Uterus (tissue), 3 donors: ENCODE measurements at regions not wholly inside any gene's neighbourhood (a gene's known extent, or its start where the extent isn't known, plus 50 kb on each side); places are given as distances from the start of the nearest gene placed in this dataset.

Source experiments
- DNase-seq, 2 donors: peaks; one replicate each; pipeline ENCODE4 v3.0.0-alpha.2; 2019 to 2020
- H3K27ac ChIP-seq, 2 donors: fragments of 200-600 bp; sonication (generic); 1 replicate in 1 of 2; 2 replicates in 1 of 2; pipeline ENCODE4 v1.5.1; 2016 to 2018
- H3K27me3 ChIP-seq, 2 donors: fragments of 200-600 bp; sonication (generic); one replicate each; pipeline ENCODE4 v1.5.1; 2018 to 2019; ENCODE audit warnings: control low read depth in 1 of 2
- H3K36me3 ChIP-seq, 2 donors: fragments of 200-600 bp; sonication (generic); one replicate each; pipeline ENCODE4 v1.5.1; 2019; ENCODE audit warnings: control low read depth in 1 of 2
- H3K4me1 ChIP-seq, 2 donors: fragments of 200-600 bp; sonication (generic); one replicate each; pipeline ENCODE4 v1.5.1; 2018 to 2019; ENCODE audit warnings: control low read depth in 1 of 2
- H3K4me3 ChIP-seq, 2 donors: fragments of 200-600 bp; sonication (generic); 1 replicate in 1 of 2; 2 replicates in 1 of 2; pipeline ENCODE4 v1.5.1; 2018 to 2019; ENCODE audit warnings: mild to moderate bottlenecking in 1 of 2
- H3K9me3 ChIP-seq, 2 donors: fragments of 200-600 bp; sonication (generic); one replicate each; pipeline ENCODE4 v1.5.1; 2019; ENCODE audit warnings: control low read depth in 1 of 2
- POLR2A ChIP-seq, 2 donors: fragments of 450-650 bp; IDR thresholded peaks; one replicate each; pipeline ENCODE4 v1.6.1; 2016; ENCODE audit warnings: antibody characterized with exemption in 2 of 2, mild to moderate bottlenecking in 1 of 2, moderate library complexity in 1 of 2
- intact Hi-C: fragments of 100-400 bp; cut with DNase I; formaldehyde crosslinking; loops from one replicate; pipeline ENCODE4 v1.15.1; 2023; ENCODE audit warnings: low total_unique reads
- TF ChIP-seq, protein P1 (sequence below), 4 experiments: fragments of 200-600 bp in 2 of 4; fragments of 450-650 bp in 2 of 4; sonication (generic) in 2 of 4; IDR thresholded peaks; one replicate each; pipeline ENCODE4 v1.5.1; 2016 to 2019; ENCODE audit warnings: antibody characterized with exemption in 4 of 4, mild to moderate bottlenecking in 2 of 4, moderate library complexity in 1 of 4
- donor health status: DM: yes; HTN: yes; CAD: no.

DNA sequence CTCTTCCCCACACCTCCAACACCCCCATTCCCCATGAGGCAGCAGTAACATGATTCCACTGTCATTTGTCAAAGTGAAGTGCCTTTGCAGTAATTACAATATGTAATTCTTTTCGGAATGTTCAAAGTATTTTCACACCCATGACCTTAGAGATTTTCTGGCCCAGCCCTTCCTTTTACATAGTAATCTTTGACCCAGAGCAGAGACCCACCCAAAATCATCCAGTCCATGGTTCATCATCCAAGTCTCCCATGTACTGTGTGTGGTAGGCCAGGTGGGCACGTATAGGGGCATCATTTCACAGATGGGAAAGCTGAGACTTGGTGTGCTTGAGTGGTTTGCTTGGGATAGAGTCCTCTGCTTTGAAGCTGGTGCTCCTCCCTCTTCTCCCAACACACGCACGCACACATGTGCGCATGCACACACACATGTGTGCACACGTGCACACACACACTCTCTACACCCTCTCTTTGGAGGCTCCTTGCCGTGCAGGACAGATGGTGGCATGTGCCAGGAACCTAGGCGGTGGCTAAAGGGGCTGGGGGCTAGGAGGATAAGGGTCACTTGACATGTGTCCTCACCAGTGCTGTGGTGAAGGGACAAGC, 284.7 kb upstream of the ROPN1 start:
- Histone ChIP-seq H3K9me3 (no peaks in the 10 kb centered on the region), H3K27me3 (no peaks in the 10 kb centered on the region), H3K4me3 (no peak overlapping the region), H3K36me3 (no peaks in the 10 kb centered on the region), H3K4me1 (peaks cover 10 to 48% of the 10 kb centered on the region in 2 donors), H3K27ac (peak overlapping the region; percentile 78 to 79)
- intact Hi-C loops: no loop called here
- TF ChIP-seq POLR2A (IDR thresholded peaks at IDR 0.05): no peak
- TF ChIP-seq, protein P1, sequence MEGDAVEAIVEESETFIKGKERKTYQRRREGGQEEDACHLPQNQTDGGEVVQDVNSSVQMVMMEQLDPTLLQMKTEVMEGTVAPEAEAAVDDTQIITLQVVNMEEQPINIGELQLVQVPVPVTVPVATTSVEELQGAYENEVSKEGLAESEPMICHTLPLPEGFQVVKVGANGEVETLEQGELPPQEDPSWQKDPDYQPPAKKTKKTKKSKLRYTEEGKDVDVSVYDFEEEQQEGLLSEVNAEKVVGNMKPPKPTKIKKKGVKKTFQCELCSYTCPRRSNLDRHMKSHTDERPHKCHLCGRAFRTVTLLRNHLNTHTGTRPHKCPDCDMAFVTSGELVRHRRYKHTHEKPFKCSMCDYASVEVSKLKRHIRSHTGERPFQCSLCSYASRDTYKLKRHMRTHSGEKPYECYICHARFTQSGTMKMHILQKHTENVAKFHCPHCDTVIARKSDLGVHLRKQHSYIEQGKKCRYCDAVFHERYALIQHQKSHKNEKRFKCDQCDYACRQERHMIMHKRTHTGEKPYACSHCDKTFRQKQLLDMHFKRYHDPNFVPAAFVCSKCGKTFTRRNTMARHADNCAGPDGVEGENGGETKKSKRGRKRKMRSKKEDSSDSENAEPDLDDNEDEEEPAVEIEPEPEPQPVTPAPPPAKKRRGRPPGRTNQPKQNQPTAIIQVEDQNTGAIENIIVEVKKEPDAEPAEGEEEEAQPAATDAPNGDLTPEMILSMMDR (IDR thresholded peaks at IDR 0.05): no peak
- DNase-seq: no peak

DNA sequence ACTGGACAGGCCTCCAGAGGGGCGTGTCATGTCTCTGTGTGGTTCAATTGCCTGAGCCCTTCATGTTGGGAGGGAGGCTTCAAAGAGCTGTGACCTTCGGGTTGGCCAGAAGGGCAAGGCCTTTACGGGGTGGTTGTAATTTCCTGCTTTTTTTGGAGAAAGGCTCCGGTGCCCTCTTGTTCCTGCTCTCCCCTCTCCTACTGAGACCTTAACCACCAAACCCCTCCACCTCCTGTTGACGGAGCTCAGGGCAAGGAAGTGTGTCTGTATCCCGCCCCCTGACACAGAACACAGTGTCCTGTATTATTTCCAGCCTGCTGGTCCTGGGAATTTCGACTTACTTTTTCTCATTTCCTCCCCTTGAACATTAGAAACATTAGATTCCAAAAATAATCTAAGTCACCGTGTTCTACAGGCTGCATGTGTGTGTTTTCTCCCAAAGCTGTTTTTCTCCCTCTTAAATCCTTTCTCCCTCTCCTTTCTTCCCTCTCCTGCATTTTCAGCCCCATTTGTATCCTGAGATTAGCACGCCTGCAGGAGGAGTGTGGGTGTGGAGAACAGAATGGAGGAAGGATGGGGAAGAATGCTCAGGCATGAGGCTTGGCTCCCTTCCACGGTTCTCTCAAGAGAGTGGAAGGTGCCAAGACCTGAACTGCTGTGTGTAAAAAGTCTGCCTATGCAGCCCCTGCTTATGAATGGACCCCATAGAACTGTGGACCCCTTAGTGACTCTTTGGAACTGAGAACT, 285.4 kb upstream of the ROPN1 start:
- peak in 1 of 2 donors; percentile 30 for TF ChIP-seq POLR2A (IDR thresholded peaks at IDR 0.05)
- TF ChIP-seq, protein P1 (IDR thresholded peaks at IDR 0.05): peak in 1 of 4 experiments; percentile 7
- intact Hi-C loops: no loop called here
- no peaks in the 10 kb centered on the region for H3K36me3 ChIP-seq
- H3K4me1 ChIP-seq: peaks cover 10 to 53% of the 10 kb centered on the region in 2 donors
- no peak overlapping the region for H3K4me3 ChIP-seq
- H3K27ac ChIP-seq: peak overlapping the region; percentile 78 to 79
- no peaks in the 10 kb centered on the region for H3K27me3 ChIP-seq
- peak; percentile 44 to 75 for DNase-seq
- H3K9me3 ChIP-seq: no peaks in the 10 kb centered on the region

DNA sequence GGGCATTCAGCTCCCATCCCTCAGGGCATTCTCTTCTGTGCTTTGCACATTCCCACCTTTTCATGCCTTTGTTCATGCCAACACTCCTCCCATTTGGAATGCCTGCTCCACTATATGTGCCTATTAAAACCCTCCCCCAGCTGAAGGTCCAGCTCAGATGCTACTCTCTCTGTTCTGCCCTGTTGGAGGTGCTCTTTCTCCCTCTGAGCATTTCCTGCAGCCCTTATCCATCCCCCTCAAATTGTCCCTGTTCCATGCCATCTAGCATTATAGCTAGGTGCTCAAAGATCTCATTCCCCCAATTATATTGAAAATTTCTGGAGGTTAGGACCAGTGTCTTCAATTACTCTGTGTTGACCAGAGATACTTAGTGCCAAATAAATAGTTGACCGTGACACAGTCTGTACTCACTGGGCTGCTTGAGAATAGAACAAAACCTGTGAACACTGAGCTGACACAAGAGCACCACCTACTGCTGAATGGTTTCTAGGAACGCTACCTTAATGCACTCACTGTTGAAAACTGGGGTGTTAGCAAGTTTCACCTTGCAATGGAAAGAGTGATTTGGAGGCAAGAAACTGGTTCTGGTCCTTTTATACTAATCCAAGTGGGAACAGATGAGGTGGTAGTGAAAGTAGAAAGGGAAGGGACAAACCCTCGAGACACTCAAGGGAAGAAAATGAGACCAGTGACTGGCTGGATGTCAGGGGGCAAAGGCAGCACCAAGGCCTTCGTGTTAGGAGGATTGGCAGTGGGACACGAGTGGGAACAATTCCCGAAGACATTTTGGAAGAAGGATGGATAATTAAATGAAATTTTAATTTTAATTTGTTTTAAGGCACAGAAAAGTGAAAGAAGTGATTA, 289.8 kb upstream of the ROPN1 start:
- intact Hi-C loops: loop anchor here (5.0 kb wide), 1 partner anchor 264 kb away; no protein-coding TSS in a partner anchor
- no peaks in the 10 kb centered on the region for H3K9me3 ChIP-seq
- peaks cover 7 to 25% of the 10 kb centered on the region in 2 donors for H3K4me1 ChIP-seq
- peak overlapping the region; percentile 81 to 83 for H3K27ac ChIP-seq
- TF ChIP-seq, protein P1 (IDR thresholded peaks at IDR 0.05): peak; percentile 52 to 80 (median 69)
- no peak for TF ChIP-seq POLR2A (IDR thresholded peaks at IDR 0.05)
- no peaks in the 10 kb centered on the region for H3K36me3 ChIP-seq
- no peak overlapping the region for H3K4me3 ChIP-seq
- DNase-seq: no peak
- no peaks in the 10 kb centered on the region for H3K27me3 ChIP-seq

DNA sequence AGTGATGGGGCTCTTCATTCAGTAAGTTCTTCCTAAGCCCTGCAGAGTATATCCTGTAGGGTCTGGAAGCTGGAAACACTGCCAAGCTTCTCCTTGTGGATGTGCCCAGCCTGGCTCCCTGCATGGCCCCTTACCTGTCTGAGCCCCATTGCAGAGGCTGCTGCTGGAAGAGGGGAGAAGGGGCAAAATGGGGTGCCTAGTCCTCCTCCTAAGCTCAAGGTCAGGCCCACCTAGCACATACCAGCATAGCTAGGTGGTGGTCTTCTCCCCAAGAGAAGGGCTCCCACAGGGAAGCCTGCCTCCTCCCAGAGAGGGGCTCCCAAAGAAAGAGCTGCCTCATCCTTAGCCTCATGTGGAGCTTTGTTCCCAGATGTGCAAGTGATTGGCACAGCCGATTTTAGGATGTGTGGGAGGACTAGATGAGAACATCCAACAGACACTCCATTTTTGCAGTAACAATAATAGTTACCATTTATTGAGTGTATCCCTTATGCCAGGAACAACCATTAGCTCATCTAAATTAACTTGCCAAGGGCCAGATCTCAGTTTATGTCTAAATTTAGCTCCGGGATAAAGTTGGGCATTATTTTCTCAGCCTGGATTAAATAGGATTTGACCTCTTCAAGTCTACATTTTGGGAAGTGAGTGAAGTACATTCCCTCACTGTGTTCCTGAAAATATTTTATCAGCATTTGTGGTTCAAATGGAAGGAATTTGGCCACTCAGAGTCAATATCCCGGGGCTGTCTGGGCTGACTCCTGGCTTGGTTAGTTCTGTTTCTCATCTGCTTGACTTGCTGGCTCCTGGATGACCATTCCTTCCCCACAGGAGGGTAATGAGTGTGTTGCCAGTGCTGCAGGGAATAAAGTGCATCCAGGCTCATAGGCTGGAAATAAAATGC, 291.1 kb upstream of the ROPN1 start:
- no peaks in the 10 kb centered on the region for H3K27me3 ChIP-seq
- intact Hi-C loops: loop anchor here (5.0 kb wide), 1 partner anchor 266 kb away; no protein-coding TSS in a partner anchor
- peak; percentile 61 to 67 for DNase-seq
- H3K4me3 ChIP-seq: no peak overlapping the region
- TF ChIP-seq, protein P1 (IDR thresholded peaks at IDR 0.05): no peak
- no peak for TF ChIP-seq POLR2A (IDR thresholded peaks at IDR 0.05)
- peaks cover 7 to 14% of the 10 kb centered on the region in 2 donors for H3K4me1 ChIP-seq
- H3K36me3 ChIP-seq: no peaks in the 10 kb centered on the region
- peak overlapping the region; percentile 81 to 83 for H3K27ac ChIP-seq
- H3K9me3 ChIP-seq: no peaks in the 10 kb centered on the region
